ENCODE measurements at regions not wholly inside any gene's neighbourhood (a gene's known extent, or its start where the extent isn't known, plus 50 kb on each side); places are given as distances from the start of the nearest gene placed in this dataset.

DNA sequence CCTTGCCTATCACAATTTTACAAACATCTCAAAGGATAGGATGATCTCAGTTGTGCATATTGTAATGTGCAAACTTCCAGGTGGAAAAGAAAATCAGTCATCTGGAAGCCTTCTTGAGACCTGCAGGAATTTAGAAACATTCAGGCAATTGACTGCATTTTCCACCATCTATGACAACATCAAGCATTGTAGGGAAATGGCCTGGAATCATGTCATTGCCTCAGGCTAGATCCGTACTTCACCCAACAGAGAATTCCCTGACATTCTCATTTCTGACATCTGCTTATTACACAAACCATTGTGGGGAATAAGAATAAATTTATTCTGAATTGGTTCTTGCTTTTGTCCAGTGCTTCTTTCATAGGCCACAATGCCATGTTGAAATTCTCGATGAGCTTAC is 124.9 kb upstream of the NPVF start:
- TF ChIP-seq EP300 (IDR thresholded peaks at IDR 0.05) (no peak), POLR2A (IDR thresholded peaks at IDR 0.05) (no peak), CTCF (IDR thresholded peaks at IDR 0.05) (no peak)
